ENCODE measurements at regions not wholly inside any gene's neighbourhood (a gene's known extent, or its start where the extent isn't known, plus 50 kb on each side); places are given as distances from the start of the nearest gene placed in this dataset.

- Histone ChIP-seq H3K27me3 (ENCODE audit: control insufficient read depth in 2 of 2, insufficient read depth in 2 of 2, low read length in 2 of 2) (no peaks in the 10 kb centered on the region), H3K9me3 (replicated peaks in 1 of 2; ENCODE audit: control insufficient read depth in 1 of 2, insufficient read depth in 1 of 2, low read length in 2 of 2) (no peaks in the 10 kb centered on the region), H3K79me2 (ENCODE audit: insufficient read depth, low read length) (no peaks in the 10 kb centered on the region), H2AFZ (ENCODE audit: insufficient read depth, low read depth, low read length, poor library complexity, severe bottlenecking) (no peak overlapping the region), H3K9ac (ENCODE audit: insufficient read depth, low read length, poor library complexity, severe bottlenecking) (no peak overlapping the region), H3K4me2 (replicated peaks; ENCODE audit: extremely low read depth, low read length, poor library complexity, severe bottlenecking) (no peak overlapping the region), H3K36me3 (replicated peaks in 1 of 2; ENCODE audit: control insufficient read depth in 1 of 2, insufficient read depth in 2 of 2, low read length in 2 of 2) (no peaks in the 10 kb centered on the region), H4K20me1 (ENCODE audit: insufficient read depth, low read length) (no peaks in the 10 kb centered on the region), H3K27ac (ENCODE audit: low read depth in 1 of 2, low read length in 2 of 2) (no peak overlapping the region), H3K4me3 (replicated peaks in 1 of 3; ENCODE audit: low read depth in 2 of 3, low read length in 3 of 3) (no peak overlapping the region), H3K4me1 (ENCODE audit: control insufficient read depth in 1 of 2, insufficient read depth in 2 of 2, low read length in 2 of 2) (peaks cover 0 to under 1% of the 10 kb centered on the region in 2 donors)
- peaks cover 10% of the 10 kb centered on the region for H3K4me1 Mint-ChIP-seq
- H3K4me3 Mint-ChIP-seq = no peak overlapping the region
- WGBS (ENCODE audit: insufficient coverage) = 100% methylated on average over 1 of the region's 4 CpGs
- peaks cover 0 to 6% (median 0%) of the 10 kb centered on the region in 7 donors for H3K9me3 Mint-ChIP-seq
- no peak for DNase-seq
- peaks cover 0 to 3% of the 10 kb centered on the region in 2 donors for H3K36me3 Mint-ChIP-seq
- TF ChIP-seq, protein P1, sequence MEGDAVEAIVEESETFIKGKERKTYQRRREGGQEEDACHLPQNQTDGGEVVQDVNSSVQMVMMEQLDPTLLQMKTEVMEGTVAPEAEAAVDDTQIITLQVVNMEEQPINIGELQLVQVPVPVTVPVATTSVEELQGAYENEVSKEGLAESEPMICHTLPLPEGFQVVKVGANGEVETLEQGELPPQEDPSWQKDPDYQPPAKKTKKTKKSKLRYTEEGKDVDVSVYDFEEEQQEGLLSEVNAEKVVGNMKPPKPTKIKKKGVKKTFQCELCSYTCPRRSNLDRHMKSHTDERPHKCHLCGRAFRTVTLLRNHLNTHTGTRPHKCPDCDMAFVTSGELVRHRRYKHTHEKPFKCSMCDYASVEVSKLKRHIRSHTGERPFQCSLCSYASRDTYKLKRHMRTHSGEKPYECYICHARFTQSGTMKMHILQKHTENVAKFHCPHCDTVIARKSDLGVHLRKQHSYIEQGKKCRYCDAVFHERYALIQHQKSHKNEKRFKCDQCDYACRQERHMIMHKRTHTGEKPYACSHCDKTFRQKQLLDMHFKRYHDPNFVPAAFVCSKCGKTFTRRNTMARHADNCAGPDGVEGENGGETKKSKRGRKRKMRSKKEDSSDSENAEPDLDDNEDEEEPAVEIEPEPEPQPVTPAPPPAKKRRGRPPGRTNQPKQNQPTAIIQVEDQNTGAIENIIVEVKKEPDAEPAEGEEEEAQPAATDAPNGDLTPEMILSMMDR (IDR thresholded peaks at IDR 0.05) = no peak
- intact Hi-C loops (cut with micrococcal nuclease) = no loop called here
- H3K27me3 Mint-ChIP-seq (ENCODE audit: low read depth in 3 of 3) = peaks cover 0 to 3% (median 0%) of the 10 kb centered on the region in 3 donors
- no peak overlapping the region for H3K27ac Mint-ChIP-seq
Observed at GRCh38 chr5:56447656-56448055, 214.5 kb upstream of the ANKRD55 start.

- Histone ChIP-seq H4K20me1 (ENCODE audit: insufficient read depth, low read length) (no peaks in the 10 kb centered on the region), H3K27me3 (ENCODE audit: control insufficient read depth in 2 of 2, insufficient read depth in 2 of 2, low read length in 2 of 2) (no peaks in the 10 kb centered on the region), H2AFZ (ENCODE audit: insufficient read depth, low read depth, low read length, poor library complexity, severe bottlenecking) (no peak overlapping the region), H3K4me2 (replicated peaks; ENCODE audit: extremely low read depth, low read length, poor library complexity, severe bottlenecking) (no peak overlapping the region), H3K79me2 (ENCODE audit: insufficient read depth, low read length) (no peaks in the 10 kb centered on the region), H3K27ac (ENCODE audit: low read depth in 1 of 2, low read length in 2 of 2) (no peak overlapping the region), H3K4me3 (replicated peaks in 1 of 3; ENCODE audit: low read depth in 2 of 3, low read length in 3 of 3) (no peak overlapping the region), H3K9ac (ENCODE audit: insufficient read depth, low read length, poor library complexity, severe bottlenecking) (no peak overlapping the region), H3K4me1 (ENCODE audit: control insufficient read depth in 1 of 2, insufficient read depth in 2 of 2, low read length in 2 of 2) (peaks cover 4% of the 10 kb centered on the region in 2 donors), H3K36me3 (replicated peaks in 1 of 2; ENCODE audit: control insufficient read depth in 1 of 2, insufficient read depth in 2 of 2, low read length in 2 of 2) (no peaks in the 10 kb centered on the region), H3K9me3 (replicated peaks in 1 of 2; ENCODE audit: control insufficient read depth in 1 of 2, insufficient read depth in 1 of 2, low read length in 2 of 2) (no peaks in the 10 kb centered on the region)
- peaks cover 14% of the 10 kb centered on the region for H3K4me1 Mint-ChIP-seq
- peaks cover 0 to 3% of the 10 kb centered on the region in 2 donors for H3K36me3 Mint-ChIP-seq
- TF ChIP-seq, protein P1 (IDR thresholded peaks at IDR 0.05) = no peak
- H3K9me3 Mint-ChIP-seq = peaks cover 0 to 6% (median 0%) of the 10 kb centered on the region in 7 donors
- intact Hi-C loops (cut with micrococcal nuclease) = no loop called here
- no peak for DNase-seq
- H3K27ac Mint-ChIP-seq = no peak overlapping the region
- 93% methylated on average over 2 of the region's 4 CpGs for WGBS (ENCODE audit: insufficient coverage)
- peaks cover 0 to 3% (median 0%) of the 10 kb centered on the region in 3 donors for H3K27me3 Mint-ChIP-seq (ENCODE audit: low read depth in 3 of 3)
- H3K4me3 Mint-ChIP-seq = no peak overlapping the region
Observed at GRCh38 chr5:56447232-56447631, 214.1 kb upstream of the ANKRD55 start.
